ENCODE measurements at regions not wholly inside any gene's neighbourhood (a gene's known extent, or its start where the extent isn't known, plus 50 kb on each side); places are given as distances from the start of the nearest gene placed in this dataset.

DNA sequence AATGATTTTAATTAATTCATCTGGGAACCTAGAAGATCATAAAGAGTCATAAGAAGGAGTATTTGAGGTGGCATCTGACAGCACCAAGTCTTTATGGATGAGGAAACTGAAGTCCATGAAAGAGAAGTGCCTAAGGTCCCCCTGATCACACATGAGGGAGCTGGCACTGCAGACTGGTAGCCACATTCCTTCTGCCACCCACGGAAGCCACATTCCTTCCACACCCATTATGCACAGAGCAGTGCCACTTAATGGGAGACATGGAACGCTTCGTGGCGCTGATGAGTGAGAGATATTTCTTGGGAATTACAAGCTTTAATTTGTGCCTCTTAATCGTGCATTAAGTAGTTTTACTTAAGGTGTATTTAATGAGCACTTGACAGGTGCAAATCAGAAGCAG is 139.3 kb upstream of the NTF3 start:
- TF ChIP-seq CTCF (conservative IDR thresholded peaks at IDR 0.05; ENCODE audit: low read length) (no peak), EZH2phosphoT487 (IDR thresholded peaks at IDR 0.05; ENCODE audit: borderline replicate concordance, low read depth, low read length) (no peak)

Data from OCI-LY7 (cell line).